Upper lobe of left lung (tissue), 6 donors: ENCODE measurements at regions not wholly inside any gene's neighbourhood (a gene's known extent, or its start where the extent isn't known, plus 50 kb on each side); places are given as distances from the start of the nearest gene placed in this dataset.

Experiments used
- ATAC-seq, 2 donors: fragments of 200-7000 bp; cut with Tn5 transposase; one replicate each; pipeline ENCODE4 v1.9.1; 2022; ENCODE audit warnings: mild to moderate bottlenecking in 2 of 2, moderate library complexity in 2 of 2; ENCODE audit not compliant: low FRiP score in 2 of 2
- DNase-seq, 2 donors: peaks; one replicate each; pipeline ENCODE4 v3.0.0-alpha.2; 2019 to 2020
- H3K27ac ChIP-seq, 4 donors: fragments of 200-600 bp; sonication (generic); one replicate each; pipeline ENCODE4 v1.5.1; 2016 to 2019
- H3K27me3 ChIP-seq, 4 donors: fragments of 200-600 bp; sonication (generic); one replicate each; pipeline ENCODE4 v1.5.1; 2017 to 2019
- H3K36me3 ChIP-seq, 4 donors: fragments of 200-600 bp; sonication (generic); one replicate each; pipeline ENCODE4 v1.5.1; 2016 to 2019
- H3K4me1 ChIP-seq, 4 donors: fragments of 200-600 bp; sonication (generic); one replicate each; pipeline ENCODE4 v1.5.1; 2018 to 2019
- H3K4me3 ChIP-seq, 4 donors: fragments of 200-600 bp; sonication (generic); one replicate each; pipeline ENCODE4 v1.5.1; 2017 to 2019; ENCODE audit warnings: mild to moderate bottlenecking in 2 of 4, moderate library complexity in 1 of 4
- H3K9me3 ChIP-seq, 4 donors: fragments of 200-600 bp; sonication (generic); one replicate each; pipeline ENCODE4 v1.5.1; 2018 to 2019
- EP300 ChIP-seq, 4 donors: sonication (generic); formaldehyde crosslinking; IDR thresholded peaks; one replicate each; pipeline ENCODE4 v1.5.1; 2017; ENCODE audit warnings: antibody characterized with exemption in 4 of 4, control low read depth in 2 of 4
- POLR2A ChIP-seq, 4 donors: fragments of 450-650 bp; IDR thresholded peaks; one replicate each; pipeline ENCODE4 v1.5.1; 2016 to 2017; ENCODE audit warnings: antibody characterized with exemption in 4 of 4, mild to moderate bottlenecking in 2 of 4
- POLR2AphosphoS5 ChIP-seq, 2 donors: sonication (generic); formaldehyde crosslinking; IDR thresholded peaks; one replicate each; pipeline ENCODE4 v1.5.1; 2017; ENCODE audit warnings: antibody characterized with exemption in 2 of 2
- WGBS, 2 donors: methylation state at CpG; one replicate each; pipeline ENCODE4 v1.1.5; 2017 to 2018; 5-methylcytosine and 5-hydroxymethylcytosine counted together
- TF ChIP-seq, protein P1 (sequence below), 6 experiments: fragments of 450-650 bp in 4 of 6; fragments of 200-600 bp in 2 of 6; sonication (generic) in 2 of 6; IDR thresholded peaks; one replicate each; pipeline ENCODE4 v1.5.1; 2016 to 2019; ENCODE audit warnings: antibody characterized with exemption in 6 of 6
- donor health status: DM: no; HTN: no; CAD: no; lungs with moderate emphysema.
- donor health status: DM: no; HTN: yes; CAD: no; lungs with severe emphysema.

DNA sequence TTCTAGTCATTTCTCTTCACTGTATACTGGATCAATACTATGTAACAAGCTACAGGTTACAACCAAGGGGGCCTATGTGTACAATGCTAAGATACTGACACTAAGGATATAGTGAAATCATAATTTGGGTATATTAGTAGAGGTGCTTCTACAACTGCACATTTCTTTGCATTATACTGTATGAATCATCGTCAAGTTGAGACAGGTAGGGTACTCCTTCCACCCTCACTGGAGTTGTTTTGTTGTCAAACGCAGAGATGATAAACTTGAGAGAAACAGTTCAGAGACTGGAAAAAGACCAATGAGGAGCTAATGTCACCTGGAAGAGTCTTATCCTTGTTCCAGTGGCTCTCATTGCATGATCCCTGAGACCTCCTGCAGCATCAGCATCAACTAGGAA, 208.2 kb upstream of the PRPS1L1 start:
- no peaks in the 10 kb centered on the region for H3K36me3 ChIP-seq
- H3K27ac ChIP-seq: no peak overlapping the region
- H3K4me3 ChIP-seq: no peak overlapping the region
- no peak for ATAC-seq
- DNase-seq: no peak
- TF ChIP-seq, protein P1, sequence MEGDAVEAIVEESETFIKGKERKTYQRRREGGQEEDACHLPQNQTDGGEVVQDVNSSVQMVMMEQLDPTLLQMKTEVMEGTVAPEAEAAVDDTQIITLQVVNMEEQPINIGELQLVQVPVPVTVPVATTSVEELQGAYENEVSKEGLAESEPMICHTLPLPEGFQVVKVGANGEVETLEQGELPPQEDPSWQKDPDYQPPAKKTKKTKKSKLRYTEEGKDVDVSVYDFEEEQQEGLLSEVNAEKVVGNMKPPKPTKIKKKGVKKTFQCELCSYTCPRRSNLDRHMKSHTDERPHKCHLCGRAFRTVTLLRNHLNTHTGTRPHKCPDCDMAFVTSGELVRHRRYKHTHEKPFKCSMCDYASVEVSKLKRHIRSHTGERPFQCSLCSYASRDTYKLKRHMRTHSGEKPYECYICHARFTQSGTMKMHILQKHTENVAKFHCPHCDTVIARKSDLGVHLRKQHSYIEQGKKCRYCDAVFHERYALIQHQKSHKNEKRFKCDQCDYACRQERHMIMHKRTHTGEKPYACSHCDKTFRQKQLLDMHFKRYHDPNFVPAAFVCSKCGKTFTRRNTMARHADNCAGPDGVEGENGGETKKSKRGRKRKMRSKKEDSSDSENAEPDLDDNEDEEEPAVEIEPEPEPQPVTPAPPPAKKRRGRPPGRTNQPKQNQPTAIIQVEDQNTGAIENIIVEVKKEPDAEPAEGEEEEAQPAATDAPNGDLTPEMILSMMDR (IDR thresholded peaks at IDR 0.05): no peak
- TF ChIP-seq POLR2AphosphoS5 (IDR thresholded peaks at IDR 0.05) (no peak), POLR2A (IDR thresholded peaks at IDR 0.05) (no peak), EP300 (IDR thresholded peaks at IDR 0.05) (no peak)
- H3K27me3 ChIP-seq: no peaks in the 10 kb centered on the region
- 96 to 97% methylated on average over 2 of the region's 2 CpGs for WGBS, 2 donors
- no peaks in the 10 kb centered on the region for H3K4me1 ChIP-seq
- H3K9me3 ChIP-seq: no peaks in the 10 kb centered on the region

DNA sequence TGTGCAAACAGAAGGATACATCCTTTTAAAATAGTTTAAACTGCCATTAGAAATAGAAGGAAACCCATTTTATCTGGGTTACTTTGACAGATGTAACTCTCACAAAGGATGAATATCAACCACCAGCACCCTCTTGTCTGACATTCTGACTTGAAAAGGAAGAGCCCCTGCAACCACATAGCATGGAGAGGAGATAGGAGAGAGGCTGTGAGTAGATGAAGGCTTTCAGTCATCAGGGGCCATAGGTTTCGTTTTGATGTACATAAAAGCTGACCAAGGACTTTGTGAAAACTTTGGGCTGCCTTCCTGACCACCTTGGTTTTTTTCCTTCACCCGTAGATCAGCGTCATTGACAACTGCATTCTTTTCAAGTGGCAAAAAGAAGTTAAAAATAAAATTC, 211.6 kb upstream of the PRPS1L1 start:
- Histone ChIP-seq H3K4me3 (no peak overlapping the region), H3K9me3 (no peaks in the 10 kb centered on the region), H3K36me3 (no peaks in the 10 kb centered on the region), H3K27ac (no peak overlapping the region), H3K27me3 (no peaks in the 10 kb centered on the region), H3K4me1 (no peaks in the 10 kb centered on the region)
- ATAC-seq: no peak
- 48 to 67% methylated on average over 3 of the region's 3 CpGs for WGBS, 2 donors
- DNase-seq: no peak
- no peak for TF ChIP-seq EP300 (IDR thresholded peaks at IDR 0.05)
- TF ChIP-seq POLR2AphosphoS5 (IDR thresholded peaks at IDR 0.05): no peak
- TF ChIP-seq, protein P1 (IDR thresholded peaks at IDR 0.05): no peak
- no peak for TF ChIP-seq POLR2A (IDR thresholded peaks at IDR 0.05)

DNA sequence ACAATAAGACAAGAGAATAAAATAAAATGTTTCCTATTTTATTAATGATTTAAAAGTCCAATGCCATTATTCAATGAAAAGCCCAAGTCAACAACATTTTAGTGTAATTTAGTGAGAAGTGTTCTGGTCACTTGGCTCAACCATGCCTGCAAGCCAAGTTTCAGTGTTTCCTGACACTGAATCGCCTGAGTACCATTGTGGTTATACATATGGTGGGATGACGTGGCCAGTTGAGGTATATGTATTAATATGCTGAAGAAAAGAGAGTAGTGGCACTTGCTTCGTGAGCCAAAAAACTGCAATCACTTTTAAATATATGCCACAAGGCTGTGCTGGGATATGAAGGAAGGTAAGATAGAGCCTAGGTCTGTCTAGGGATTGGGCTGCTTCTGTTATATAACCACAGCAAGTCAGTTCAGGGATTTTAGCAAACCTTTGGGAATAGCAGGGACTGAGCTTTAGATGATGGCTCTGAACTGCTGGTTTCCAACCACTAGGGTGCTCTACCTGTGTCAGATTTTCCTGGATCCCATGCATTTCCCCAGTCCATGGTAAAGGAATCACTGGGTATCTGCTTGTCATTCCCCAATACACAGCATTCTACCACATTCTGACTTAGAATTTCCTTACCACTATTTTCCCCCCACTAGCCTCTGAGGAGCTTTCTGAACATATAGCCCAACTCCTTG, 214.0 kb upstream of the PRPS1L1 start:
- ATAC-seq: no peak
- no peaks in the 10 kb centered on the region for H3K27me3 ChIP-seq
- 89 to 93% methylated on average over 3 of the region's 3 CpGs for WGBS, 2 donors
- H3K4me3 ChIP-seq: no peak overlapping the region
- H3K4me1 ChIP-seq: no peaks in the 10 kb centered on the region
- no peaks in the 10 kb centered on the region for H3K9me3 ChIP-seq
- no peak overlapping the region for H3K27ac ChIP-seq
- no peak for TF ChIP-seq POLR2A (IDR thresholded peaks at IDR 0.05)
- no peaks in the 10 kb centered on the region for H3K36me3 ChIP-seq
- DNase-seq: no peak

DNA sequence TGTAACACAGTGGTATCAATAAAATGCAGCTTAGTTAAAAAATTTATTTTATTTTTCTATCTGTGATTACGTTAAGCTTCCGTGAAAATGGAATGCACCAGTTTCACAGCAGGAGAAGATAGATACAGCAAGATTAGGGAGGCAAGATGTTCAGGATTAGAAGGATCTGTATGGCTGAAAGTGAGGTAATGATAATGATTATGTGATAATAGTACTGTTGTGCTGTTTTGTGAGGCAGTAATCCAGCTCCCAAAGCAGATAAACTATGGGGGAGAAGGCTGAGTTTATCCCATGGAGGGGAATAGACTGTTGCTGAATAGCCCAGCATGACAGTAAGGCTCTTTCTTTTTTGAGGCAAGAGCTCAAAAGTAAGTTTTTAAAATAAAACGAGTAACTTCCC, 216.1 kb upstream of the PRPS1L1 start:
- Histone ChIP-seq H3K9me3 (peaks cover 0 to 6% (median 2%) of the 10 kb centered on the region in 4 donors), H3K4me1 (no peaks in the 10 kb centered on the region), H3K27me3 (no peaks in the 10 kb centered on the region), H3K4me3 (no peak overlapping the region), H3K36me3 (no peaks in the 10 kb centered on the region), H3K27ac (no peak overlapping the region)
- no peak for DNase-seq
- no peak for ATAC-seq
- TF ChIP-seq POLR2AphosphoS5 (IDR thresholded peaks at IDR 0.05): no peak
- TF ChIP-seq, protein P1 (IDR thresholded peaks at IDR 0.05): no peak
- TF ChIP-seq EP300 (IDR thresholded peaks at IDR 0.05): no peak
- 83 to 88% methylated on average over 3 of the region's 3 CpGs for WGBS, 2 donors

DNA sequence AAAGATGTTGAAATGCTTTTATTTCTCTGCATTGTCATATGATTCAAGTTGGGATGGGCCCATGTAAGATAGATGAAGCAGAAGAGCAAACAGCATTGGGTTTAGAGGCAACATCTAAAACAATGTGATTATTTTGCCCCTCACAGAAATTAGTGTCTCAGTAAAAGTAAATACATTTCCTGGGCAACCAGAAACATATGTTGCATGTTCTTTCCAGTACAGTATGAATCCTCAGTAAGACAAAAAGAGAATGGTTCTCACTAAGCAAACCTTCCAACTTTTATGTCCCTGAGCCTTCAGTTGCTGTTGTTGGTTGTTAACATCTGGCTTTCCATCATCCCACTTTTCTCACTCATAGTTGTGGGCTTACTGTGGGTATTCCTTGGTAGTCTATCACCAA, 222.5 kb upstream of the PRPS1L1 start:
- Histone ChIP-seq H3K9me3 (peaks cover 0 to 22% (median 6%) of the 10 kb centered on the region in 4 donors), H3K36me3 (no peaks in the 10 kb centered on the region), H3K27ac (no peak overlapping the region), H3K27me3 (no peaks in the 10 kb centered on the region), H3K4me3 (no peak overlapping the region), H3K4me1 (no peaks in the 10 kb centered on the region)
- no peak for DNase-seq
- no peak for ATAC-seq
- TF ChIP-seq POLR2A (IDR thresholded peaks at IDR 0.05): no peak
- TF ChIP-seq POLR2AphosphoS5 (IDR thresholded peaks at IDR 0.05): no peak
- TF ChIP-seq, protein P1 (IDR thresholded peaks at IDR 0.05): no peak
- no peak for TF ChIP-seq EP300 (IDR thresholded peaks at IDR 0.05)
